H9 (cell line): ENCODE measurements at regions not wholly inside any gene's neighbourhood (a gene's known extent, or its start where the extent isn't known, plus 50 kb on each side); places are given as distances from the start of the nearest gene placed in this dataset.

Experiments used
- DNase-seq: peaks from one replicate; pipeline ENCODE4 v3.0.0-alpha.2; 2017
- H2AFZ ChIP-seq: one replicate; pipeline ENCODE4 v1.6.1; 2013; ENCODE audit warnings: mild to moderate bottlenecking, low read length, control low read depth, moderate library complexity
- H2AK5ac ChIP-seq: 2 replicates; pipeline ENCODE4 v1.6.1; 2013; ENCODE audit warnings: low read length, control low read depth, mixed read lengths; ENCODE audit not compliant: insufficient read length
- H2BK120ac ChIP-seq: one replicate; pipeline ENCODE4 v1.6.1; 2013; ENCODE audit warnings: low read depth, mild to moderate bottlenecking, low read length, control low read depth, inconsistent platforms; ENCODE audit not compliant: poor library complexity, severe bottlenecking
- H2BK12ac ChIP-seq: 2 replicates; pipeline ENCODE4 v1.6.1; 2013; ENCODE audit warnings: low read length, control low read depth, mixed read lengths, low read depth; ENCODE audit not compliant: insufficient read length
- H2BK15ac ChIP-seq: 2 replicates; pipeline ENCODE4 v1.6.1; 2013; ENCODE audit warnings: low read depth, low read length, control low read depth
- H2BK20ac ChIP-seq: one replicate; pipeline ENCODE4 v1.6.1; 2013; ENCODE audit warnings: low read depth, mild to moderate bottlenecking, low read length, control low read depth, inconsistent platforms; ENCODE audit not compliant: poor library complexity, severe bottlenecking
- H2BK5ac ChIP-seq: 2 replicates; pipeline ENCODE4 v1.6.1; 2013; ENCODE audit warnings: low read length, control low read depth, mixed read lengths; ENCODE audit not compliant: insufficient read length
- H3K14ac ChIP-seq: 2 replicates; pipeline ENCODE4 v1.6.1; 2013; ENCODE audit warnings: low read length, control low read depth; ENCODE audit not compliant: insufficient read depth
- H3K18ac ChIP-seq: 2 replicates; pipeline ENCODE4 v1.6.1; 2013; ENCODE audit warnings: low read depth, mild to moderate bottlenecking, mixed read lengths, low read length, control low read depth; ENCODE audit not compliant: insufficient read length
- H3K23ac ChIP-seq: 2 replicates; pipeline ENCODE4 v1.6.1; 2013; ENCODE audit warnings: low read length, control low read depth, mixed read lengths, low read depth; ENCODE audit not compliant: insufficient read length
- H3K23me2 ChIP-seq: 2 replicates; pipeline ENCODE4 v1.6.1; 2013; ENCODE audit warnings: low read depth, mild to moderate bottlenecking, mixed read lengths, low read length, control low read depth; ENCODE audit not compliant: insufficient read length, poor library complexity, severe bottlenecking
- H3K27ac ChIP-seq: 2 replicates; pipeline ENCODE4 v1.5.1; 2013; ENCODE audit warnings: low read length, control low read depth, mixed read lengths, low read depth; ENCODE audit not compliant: insufficient read length
- H3K27me3 ChIP-seq: 2 replicates; pipeline ENCODE4 v1.6.1; 2013; ENCODE audit warnings: low read length, control low read depth, inconsistent platforms; ENCODE audit not compliant: insufficient read depth
- H3K4ac ChIP-seq: 2 replicates; pipeline ENCODE4 v1.6.1; 2013; ENCODE audit warnings: low read depth, mild to moderate bottlenecking, control low read depth, inconsistent platforms, low read length, moderate library complexity
- H3K4me1 ChIP-seq: 2 replicates; pipeline ENCODE4 v1.6.1; 2013; ENCODE audit warnings: low read length, control low read depth, inconsistent platforms; ENCODE audit not compliant: insufficient read depth
- H3K4me2 ChIP-seq: 2 replicates; pipeline ENCODE4 v1.6.1; 2013; ENCODE audit warnings: low read length, control low read depth, mixed read lengths; ENCODE audit not compliant: insufficient read length, insufficient read depth
- H3K56ac ChIP-seq: 2 replicates; pipeline ENCODE4 v1.6.1; 2013; ENCODE audit warnings: low read depth, mild to moderate bottlenecking, mixed read lengths, low read length, control low read depth; ENCODE audit not compliant: insufficient read length
- H3K79me1 ChIP-seq: 2 replicates; pipeline ENCODE4 v1.6.1; 2013; ENCODE audit warnings: low read depth, mild to moderate bottlenecking, moderate library complexity, low read length, control low read depth, inconsistent platforms; ENCODE audit not compliant: insufficient read depth, poor library complexity, severe bottlenecking
- H3K79me2 ChIP-seq: 2 replicates; pipeline ENCODE4 v1.6.1; 2013; ENCODE audit warnings: low read length, control low read depth, inconsistent platforms; ENCODE audit not compliant: insufficient read depth
- H3K9ac ChIP-seq: 2 replicates; pipeline ENCODE4 v1.6.1; 2013; ENCODE audit warnings: low read length, control low read depth, mixed read lengths; ENCODE audit not compliant: insufficient read length; ENCODE audit errors: extremely low read depth
- H3K9me3 ChIP-seq: one replicate; pipeline ENCODE4 v1.6.1; 2013; ENCODE audit warnings: low read depth, low read length, inconsistent platforms; ENCODE audit not compliant: control insufficient read depth
- H3T11ph ChIP-seq: one replicate; pipeline ENCODE4 v1.6.1; 2013; ENCODE audit warnings: mild to moderate bottlenecking, low read length, control low read depth, inconsistent platforms
- H4K20me1 ChIP-seq: one replicate; pipeline ENCODE4 v1.6.1; 2013; ENCODE audit not compliant: control insufficient read depth, insufficient read length, insufficient read depth
- H4K5ac ChIP-seq: 2 replicates; pipeline ENCODE4 v1.6.1; 2013; ENCODE audit warnings: low read depth, mild to moderate bottlenecking, mixed read lengths, low read length, control low read depth; ENCODE audit not compliant: insufficient read length
- H4K8ac ChIP-seq: replicated peaks from 2 replicates; pipeline ENCODE4 v1.6.1; 2013; ENCODE audit warnings: low read length, control low read depth, mixed read lengths, low read depth; ENCODE audit not compliant: insufficient read length
- H4K91ac ChIP-seq: 2 replicates; pipeline ENCODE4 v1.6.1; 2013; ENCODE audit warnings: low read depth, mild to moderate bottlenecking, moderate library complexity, mixed read lengths, low read length, control low read depth; ENCODE audit not compliant: insufficient read length
- H3K27ac Mint-ChIP-seq, 3 experiments: 2 replicates in 2 of 3; 3 replicates in 1 of 3; pipeline ENCODE4 v1.8.0; 2020 to 2021; ENCODE audit warnings: mixed read lengths in 3 of 3, mild to moderate bottlenecking in 1 of 3, moderate library complexity in 1 of 3
- H3K27me3 Mint-ChIP-seq: 2 replicates; pipeline ENCODE4 v1.8.0; 2021; ENCODE audit warnings: low read depth, mild to moderate bottlenecking, moderate library complexity, mixed read lengths
- H3K36me3 Mint-ChIP-seq, 3 experiments: 2 replicates in 2 of 3; 3 replicates in 1 of 3; pipeline ENCODE4 v1.8.0; 2020 to 2021; ENCODE audit warnings: low read depth in 3 of 3, mixed read lengths in 3 of 3; ENCODE audit not compliant: insufficient read depth in 1 of 3
- H3K4me1 Mint-ChIP-seq, 2 experiments: 2 replicates each; pipeline ENCODE4 v1.8.0; 2020; ENCODE audit warnings: mixed read lengths in 2 of 2
- H3K4me3 Mint-ChIP-seq, 2 experiments: 2 replicates in 1 of 2; 3 replicates in 1 of 2; pipeline ENCODE4 v1.8.0; 2020 to 2021; ENCODE audit warnings: mild to moderate bottlenecking in 2 of 2, mixed read lengths in 2 of 2, moderate library complexity in 1 of 2
- H3K9me3 Mint-ChIP-seq, 2 experiments: 2 replicates in 1 of 2; 3 replicates in 1 of 2; pipeline ENCODE4 v1.8.0; 2020; ENCODE audit warnings: mild to moderate bottlenecking in 2 of 2, mixed read lengths in 2 of 2, moderate library complexity in 1 of 2
- WGBS: extraction: QIAGEN DNeasy Blood & Tissue Kit; methylation state at CpG from one replicate; pipeline ENCODE4 v1.1.7; 2013; ENCODE audit warnings: missing lambda C conversion rate, low lambda C conversion rate, mixed read lengths; ENCODE audit not compliant: insufficient read length; ENCODE audit errors: extremely low coverage; 5-methylcytosine and 5-hydroxymethylcytosine counted together
- TF ChIP-seq, protein P1 (sequence below): fragments of 200-600 bp; sonication (generic); conservative IDR thresholded peaks from 3 replicates; pipeline ENCODE4 v1.8.0; 2021; ENCODE audit warnings: antibody characterized with exemption, mild to moderate bottlenecking

DNA sequence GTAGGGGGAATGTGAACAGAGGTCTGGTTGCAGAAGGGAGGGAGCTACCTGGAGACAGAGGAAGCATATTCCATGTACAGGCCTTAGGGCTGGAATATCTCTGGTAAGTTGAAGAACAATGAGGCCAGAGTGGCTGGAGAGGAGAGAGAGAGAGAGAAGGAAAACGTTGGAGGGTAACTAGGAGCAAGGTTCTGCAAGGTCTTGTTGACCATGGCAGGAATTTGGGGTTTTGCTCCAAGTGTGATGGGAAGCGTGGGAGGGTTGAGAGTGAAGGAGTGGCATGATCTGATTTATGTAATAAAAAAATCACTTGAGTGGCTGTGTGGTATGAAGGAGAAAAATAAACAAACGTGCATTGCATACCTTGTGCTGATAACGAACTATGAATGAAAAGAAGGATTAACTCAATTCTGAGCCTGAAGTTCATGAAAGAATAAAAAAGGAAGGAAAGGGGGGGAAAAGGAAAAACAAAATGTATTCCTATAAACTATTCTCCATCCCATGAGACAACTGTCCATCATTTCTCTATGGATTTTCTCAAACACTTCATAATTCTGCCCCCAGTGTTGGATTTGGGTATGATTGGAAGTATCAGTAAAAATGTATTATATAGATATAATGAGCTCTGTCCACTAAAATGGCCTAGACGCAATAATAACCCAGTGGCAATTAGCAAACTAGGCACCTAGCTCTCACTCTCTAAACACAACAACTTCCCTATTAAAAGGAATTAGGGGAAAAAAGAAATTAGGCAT, 59.7 kb upstream of the PMAIP1 start:
- no peak for DNase-seq
- H3K27ac Mint-ChIP-seq: peak overlapping the region in 2 of 3 experiments; percentile 5 to 38; a peak in 3 of 7 replicates

More for the DNA sequence above, 59.7 kb upstream of the PMAIP1 start:
- no peaks in the 10 kb centered on the region for H3K36me3 Mint-ChIP-seq
- no peak overlapping the region for H3K4me3 Mint-ChIP-seq
- TF ChIP-seq, protein P1, sequence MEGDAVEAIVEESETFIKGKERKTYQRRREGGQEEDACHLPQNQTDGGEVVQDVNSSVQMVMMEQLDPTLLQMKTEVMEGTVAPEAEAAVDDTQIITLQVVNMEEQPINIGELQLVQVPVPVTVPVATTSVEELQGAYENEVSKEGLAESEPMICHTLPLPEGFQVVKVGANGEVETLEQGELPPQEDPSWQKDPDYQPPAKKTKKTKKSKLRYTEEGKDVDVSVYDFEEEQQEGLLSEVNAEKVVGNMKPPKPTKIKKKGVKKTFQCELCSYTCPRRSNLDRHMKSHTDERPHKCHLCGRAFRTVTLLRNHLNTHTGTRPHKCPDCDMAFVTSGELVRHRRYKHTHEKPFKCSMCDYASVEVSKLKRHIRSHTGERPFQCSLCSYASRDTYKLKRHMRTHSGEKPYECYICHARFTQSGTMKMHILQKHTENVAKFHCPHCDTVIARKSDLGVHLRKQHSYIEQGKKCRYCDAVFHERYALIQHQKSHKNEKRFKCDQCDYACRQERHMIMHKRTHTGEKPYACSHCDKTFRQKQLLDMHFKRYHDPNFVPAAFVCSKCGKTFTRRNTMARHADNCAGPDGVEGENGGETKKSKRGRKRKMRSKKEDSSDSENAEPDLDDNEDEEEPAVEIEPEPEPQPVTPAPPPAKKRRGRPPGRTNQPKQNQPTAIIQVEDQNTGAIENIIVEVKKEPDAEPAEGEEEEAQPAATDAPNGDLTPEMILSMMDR: no peak
- Histone ChIP-seq H3K27me3 (no peaks in the 10 kb centered on the region), H2BK20ac (no peak overlapping the region), H3K14ac (no peak overlapping the region), H3K79me1 (no peaks in the 10 kb centered on the region), H2BK120ac (no peak overlapping the region), H3K27ac (no peak overlapping the region), H4K20me1 (no peaks in the 10 kb centered on the region), H2AK5ac (no peak overlapping the region), H4K91ac (no peak overlapping the region), H3K23me2 (no peaks in the 10 kb centered on the region), H3K4me2 (no peak overlapping the region), H3K4ac (no peak overlapping the region), H3T11ph (no peak overlapping the region), H3K18ac (no peak overlapping the region), H2BK15ac (no peak overlapping the region), H3K23ac (no peak overlapping the region), H2BK12ac (no peak overlapping the region), H3K9ac (no peak overlapping the region), H4K5ac (no peak overlapping the region), H3K4me1 (no peaks in the 10 kb centered on the region; the same call in 1 of the 2 replicates), H3K79me2 (no peaks in the 10 kb centered on the region), H3K56ac (no peak overlapping the region), H2BK5ac (no peak overlapping the region), H4K8ac (no peak overlapping the region), H3K9me3 (no peaks in the 10 kb centered on the region), H2AFZ (no peak overlapping the region)
- no peaks in the 10 kb centered on the region for H3K9me3 Mint-ChIP-seq
- no peaks in the 10 kb centered on the region; the same call in 1 of the 2 replicates for H3K27me3 Mint-ChIP-seq
- no CpG with 5 or more reads among the region's 5 CpGs for WGBS
- H3K4me1 Mint-ChIP-seq: peaks cover 16 to 26% of the 10 kb centered on the region in 2 experiments
